GM18870 (cell line): ENCODE measurements at regions not wholly inside any gene's neighbourhood (a gene's known extent, or its start where the extent isn't known, plus 50 kb on each side); places are given as distances from the start of the nearest gene placed in this dataset.
"Not testable (repeated sequence)": the region's sequence is repeated elsewhere in the genome, so short reads cannot be mapped to it uniquely, and the experiment has no call there.

Experiments used
- ATAC-seq: cut with Tn5 transposase; IDR thresholded peaks from one replicate; pipeline ENCODE4 v1.9.1; 2021; ENCODE audit warnings: moderate library complexity; ENCODE audit not compliant: unreplicated experiment

DNA sequence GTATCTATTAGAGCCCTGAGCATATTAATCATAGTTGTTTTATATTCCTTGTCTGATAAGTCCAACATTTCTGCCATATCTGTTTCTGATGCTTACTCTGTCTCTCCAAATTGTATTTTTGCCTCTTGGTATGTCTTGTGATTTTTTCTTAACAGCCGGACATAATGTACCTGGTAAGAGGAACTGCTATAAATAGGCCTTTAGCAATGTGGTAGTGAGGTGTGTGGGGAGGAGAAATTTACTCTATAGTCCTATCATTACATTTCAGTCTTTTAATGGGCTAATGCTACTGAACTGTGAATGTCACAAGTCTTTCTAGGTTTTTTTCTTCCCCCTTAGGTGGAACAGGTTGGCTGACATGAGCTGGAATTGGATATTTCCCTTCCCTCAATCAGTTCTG is 176.1 kb upstream of the FGF10 start:
- ATAC-seq, result no peak

DNA sequence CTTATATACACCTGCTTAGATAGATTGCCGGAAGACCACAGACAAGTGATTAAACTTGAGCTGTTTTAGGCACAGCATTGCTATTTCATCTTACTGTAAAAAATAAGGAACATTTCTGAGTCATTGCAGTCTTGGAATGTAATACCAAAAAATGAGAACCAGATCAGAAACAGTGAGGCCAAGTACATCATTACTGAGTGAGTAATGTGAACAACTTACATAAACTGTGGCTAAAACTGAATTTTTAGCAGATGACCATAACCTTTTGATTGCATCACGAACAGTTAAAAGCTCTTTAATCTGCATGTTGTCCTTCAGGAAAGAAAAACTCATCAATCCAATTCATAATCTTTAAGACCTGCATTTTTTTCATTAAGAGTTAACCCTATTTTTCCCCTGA is 157.1 kb upstream of the FGF10 start:
- no peak for ATAC-seq

DNA sequence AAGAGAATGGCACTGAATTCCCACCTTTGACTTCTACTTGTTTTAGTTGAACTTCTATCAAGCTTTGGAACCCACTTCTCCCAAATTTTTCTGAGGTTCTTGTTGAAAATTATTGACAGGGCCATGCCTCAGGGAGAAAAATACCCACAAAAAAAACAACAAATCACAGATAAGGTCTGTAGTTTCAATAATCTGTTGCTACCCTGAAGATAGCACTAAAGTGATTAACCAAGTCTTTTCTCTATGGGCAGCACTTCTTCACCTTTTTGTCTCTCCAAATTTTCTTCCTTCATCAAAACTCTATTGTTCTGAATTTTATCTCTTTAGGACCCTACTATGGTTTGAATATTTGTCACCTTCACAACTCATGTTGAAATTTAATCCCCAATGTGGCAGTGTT is 154.3 kb upstream of the FGF10 start:
- ATAC-seq, result no peak

DNA sequence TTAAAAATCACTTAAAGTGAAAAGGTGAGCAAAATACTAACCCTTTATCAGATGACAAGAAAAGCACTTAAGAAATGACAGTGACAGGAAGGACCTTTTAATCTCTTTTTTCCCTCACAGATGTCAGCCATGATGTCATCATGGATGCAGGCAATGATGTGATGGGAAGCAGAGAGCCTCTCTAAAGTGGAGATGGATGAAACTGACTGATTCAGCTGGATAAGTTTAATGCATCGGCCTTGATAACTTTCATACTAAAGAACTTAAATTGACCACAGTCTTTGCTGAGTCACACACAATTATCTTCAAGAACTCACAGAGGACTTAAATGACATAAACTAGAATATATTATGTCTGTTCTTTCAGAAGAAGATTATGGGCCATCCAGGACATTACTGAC is 153.2 kb upstream of the FGF10 start:
- ATAC-seq, result no peak

DNA sequence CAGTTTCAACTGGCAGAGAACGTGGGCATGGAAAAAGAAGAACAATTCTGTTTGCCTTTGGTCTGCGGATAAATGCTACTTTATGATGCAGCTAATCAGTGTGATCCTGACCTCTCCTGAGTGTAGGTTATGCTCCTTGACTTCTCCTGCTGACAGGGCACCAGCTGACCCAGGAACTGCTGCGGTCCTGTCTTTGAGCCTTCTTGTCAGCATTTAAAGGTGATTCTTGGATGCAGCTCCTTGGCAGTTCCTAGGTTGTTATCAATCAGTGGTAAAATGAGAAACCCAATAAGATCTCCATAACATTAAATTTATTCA is 150.3 kb upstream of the FGF10 start:
- no peak for ATAC-seq

DNA sequence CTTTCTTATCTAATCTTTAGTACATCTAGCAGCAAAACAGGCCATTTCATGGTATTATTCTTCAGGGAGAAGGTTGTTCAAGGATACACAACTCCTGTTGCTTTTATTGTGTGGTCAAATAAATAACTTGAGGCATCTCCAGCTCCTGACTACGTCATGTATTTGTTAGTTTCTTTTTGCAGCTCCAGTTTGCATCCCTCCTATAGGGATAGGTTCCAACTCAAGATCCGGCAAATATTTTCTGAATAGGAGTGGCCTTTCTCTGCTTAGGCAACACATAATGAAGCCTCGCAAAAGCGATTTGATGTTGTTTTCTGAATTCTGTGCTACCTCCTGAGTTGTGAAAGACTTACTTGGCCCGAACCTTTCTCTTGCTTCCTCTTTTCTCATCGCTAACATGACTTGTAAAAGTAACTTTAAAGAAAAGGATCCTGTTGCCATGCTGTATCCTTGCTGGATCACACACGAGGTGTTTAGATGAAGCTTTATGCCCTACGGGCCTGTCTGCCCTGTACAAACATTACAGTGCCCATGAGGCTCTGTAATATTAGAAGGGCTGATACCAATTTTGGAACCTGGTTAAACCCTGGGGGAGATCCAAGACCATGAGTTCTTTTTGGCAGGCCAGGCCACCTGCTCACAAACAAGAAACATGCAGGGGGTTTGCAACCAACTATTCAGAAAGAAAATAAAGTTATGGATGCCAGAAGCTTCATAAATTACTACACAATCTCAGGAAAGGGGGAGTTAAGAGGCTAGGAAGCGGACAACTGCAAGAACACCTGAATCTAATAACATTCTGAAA is 149.8 kb upstream of the FGF10 start:
- no peak for ATAC-seq

DNA sequence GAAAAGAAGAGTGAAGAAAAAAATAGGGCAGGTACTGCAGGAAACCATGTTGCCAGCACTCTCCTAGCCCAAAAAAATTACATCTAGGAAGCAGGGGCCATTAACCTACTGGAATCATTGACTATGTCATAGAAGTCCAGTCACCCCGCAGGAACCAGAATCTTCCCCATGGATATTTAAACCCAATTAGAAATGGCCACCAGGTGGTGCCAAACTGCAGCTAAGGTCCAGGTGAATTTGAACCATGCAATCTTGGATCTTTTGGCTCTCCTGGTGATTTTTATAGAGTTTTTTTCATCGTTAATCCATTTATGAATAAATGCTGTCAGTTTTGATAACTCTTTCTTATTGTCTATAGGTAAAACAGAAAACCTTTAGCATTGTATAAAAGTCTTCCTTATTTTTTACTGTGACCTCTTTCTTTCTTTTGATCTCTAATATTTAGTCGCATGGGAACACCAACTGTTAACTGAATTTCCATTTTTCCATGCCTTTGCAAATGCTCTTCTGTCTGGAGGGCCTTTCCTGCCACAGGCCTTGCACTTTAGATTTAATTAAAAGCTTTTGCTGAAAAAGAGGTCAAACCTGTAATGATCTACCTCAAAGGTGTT is 147.5 kb upstream of the FGF10 start:
- no peak for ATAC-seq

DNA sequence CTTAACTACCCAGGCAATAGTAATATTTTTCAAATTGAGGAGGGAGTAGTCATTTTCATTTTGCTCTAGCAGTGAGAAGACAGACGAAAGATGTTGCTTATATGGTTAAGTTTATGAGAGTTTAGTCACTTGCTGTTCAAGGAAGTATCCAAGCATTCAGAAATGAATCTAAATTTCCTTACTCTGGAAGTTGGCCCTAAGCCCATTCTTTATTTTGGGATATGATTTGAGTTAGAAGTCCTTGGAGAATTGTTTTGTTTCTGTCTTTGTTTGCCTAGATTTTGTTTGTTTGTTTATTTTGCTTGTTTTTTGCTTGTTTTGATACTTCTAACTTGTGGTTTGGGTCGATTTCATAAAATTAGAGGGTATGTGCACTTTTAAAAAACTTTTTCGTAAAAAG is 146.4 kb upstream of the FGF10 start:
- no peak for ATAC-seq

DNA sequence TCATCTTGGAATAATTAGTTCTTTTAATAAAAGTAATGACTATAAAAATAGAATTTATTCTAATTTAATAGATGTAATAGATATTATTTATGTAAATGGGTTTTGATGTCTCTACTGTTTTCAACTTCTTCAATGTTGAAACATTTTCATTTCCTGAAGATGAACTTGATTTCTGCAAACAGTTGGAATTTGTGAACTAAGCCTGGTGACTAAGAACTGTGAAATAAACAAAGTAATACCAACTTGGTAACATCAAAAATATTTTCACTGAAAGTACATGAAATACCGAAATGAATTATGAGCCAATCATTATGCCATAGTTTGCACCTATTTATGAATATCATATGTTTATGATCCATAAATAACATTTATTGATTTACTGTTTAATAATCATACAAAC is 143.8 kb upstream of the FGF10 start:
- no peak for ATAC-seq

DNA sequence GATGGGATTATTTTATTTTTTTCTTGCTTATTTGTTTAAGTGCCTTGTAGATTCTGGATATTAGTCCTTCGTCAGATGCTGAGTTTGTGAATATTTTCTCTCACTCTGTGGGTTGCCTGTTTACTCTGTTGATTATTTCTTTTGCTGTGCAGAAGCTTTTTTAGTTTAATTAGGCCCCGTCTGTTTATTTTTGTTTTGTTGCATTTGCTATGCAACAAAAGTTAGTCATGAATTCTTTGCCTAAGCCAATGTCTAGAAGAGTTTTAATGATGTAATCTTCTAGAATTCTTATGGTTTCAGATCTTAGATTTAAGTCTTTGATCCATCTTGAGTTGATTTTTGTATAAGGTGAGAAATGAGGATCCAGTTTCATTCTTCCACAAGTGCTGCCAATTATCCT is 142.5 kb upstream of the FGF10 start:
- ATAC-seq, result not testable (repeated sequence)

DNA sequence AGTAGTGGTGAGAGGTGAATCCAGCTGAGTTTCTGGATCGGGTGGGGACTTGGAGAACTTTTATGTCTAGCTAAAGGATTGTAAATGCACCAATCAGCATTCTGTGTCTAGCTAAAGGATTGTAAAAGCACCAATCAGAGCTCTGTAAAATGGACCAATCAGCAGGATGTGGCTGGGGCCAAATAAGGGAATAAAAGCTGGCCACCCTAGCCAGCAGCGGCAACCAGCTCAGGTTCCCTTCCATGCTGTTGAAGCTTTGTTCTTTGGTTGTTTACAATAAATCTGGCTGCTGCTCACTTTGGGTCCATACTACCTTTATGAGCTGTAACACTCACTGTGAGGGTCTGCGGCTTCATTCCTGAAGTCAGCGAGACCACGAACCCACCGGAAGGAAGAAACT is 141.6 kb upstream of the FGF10 start:
- ATAC-seq, result not testable (repeated sequence)

DNA sequence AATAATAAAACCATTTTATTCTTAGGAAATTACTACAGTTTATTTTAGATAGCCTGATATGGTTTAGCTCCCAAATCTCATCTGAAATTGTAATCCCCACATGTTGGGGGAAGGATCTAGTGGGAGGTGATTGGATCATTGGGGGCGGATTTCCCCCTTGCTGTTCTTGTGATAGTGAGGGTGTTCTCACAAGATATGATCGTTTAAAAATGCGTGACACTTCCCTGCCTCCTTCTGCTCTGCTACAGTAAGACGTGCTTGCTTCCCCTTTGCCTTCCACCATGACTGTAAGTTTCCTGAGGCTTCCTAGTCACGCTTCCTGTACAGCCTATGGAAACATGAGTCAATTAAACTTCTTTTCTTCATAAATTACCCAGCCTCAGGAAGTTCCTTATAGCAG is 122.4 kb upstream of the FGF10 start:
- no peak for ATAC-seq

DNA sequence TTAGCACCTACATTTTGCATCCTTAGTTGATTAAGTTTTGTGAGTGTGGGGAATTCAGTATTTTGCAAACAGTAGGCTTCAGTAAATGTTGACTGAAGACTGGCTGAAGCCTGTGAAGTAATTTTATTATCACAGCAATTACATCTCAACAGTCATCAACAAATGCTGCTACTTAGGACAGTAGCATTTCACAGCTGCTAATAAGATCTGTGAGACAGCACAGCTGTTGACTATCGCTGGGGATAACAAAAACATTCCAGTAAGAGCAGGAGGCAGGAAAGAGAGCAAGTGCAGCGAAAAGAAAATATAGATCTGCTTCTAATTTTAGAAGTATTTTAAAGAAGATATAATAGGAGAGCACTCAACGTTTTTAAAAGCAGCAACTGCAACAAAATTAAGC is 117.3 kb upstream of the FGF10 start:
- ATAC-seq, result no peak

DNA sequence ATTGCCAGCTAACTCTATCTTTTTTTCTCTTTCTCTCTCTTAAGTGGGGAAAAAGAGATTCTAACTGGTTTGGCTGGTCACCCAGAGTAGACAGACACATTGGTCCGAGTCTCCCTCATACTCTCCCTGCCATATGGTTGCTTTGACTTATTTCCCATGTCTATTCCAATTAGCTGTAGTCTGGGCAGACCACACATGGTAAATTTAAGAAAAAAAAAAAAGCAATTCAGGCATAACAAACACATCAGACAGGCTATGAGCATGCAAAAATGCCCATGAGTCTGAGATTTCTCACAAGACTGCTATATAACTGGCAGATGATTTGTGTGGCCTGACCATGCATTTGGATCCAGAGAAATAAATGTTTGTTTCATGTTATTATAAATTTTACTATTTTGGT is 110.2 kb upstream of the FGF10 start:
- ATAC-seq, result no peak

DNA sequence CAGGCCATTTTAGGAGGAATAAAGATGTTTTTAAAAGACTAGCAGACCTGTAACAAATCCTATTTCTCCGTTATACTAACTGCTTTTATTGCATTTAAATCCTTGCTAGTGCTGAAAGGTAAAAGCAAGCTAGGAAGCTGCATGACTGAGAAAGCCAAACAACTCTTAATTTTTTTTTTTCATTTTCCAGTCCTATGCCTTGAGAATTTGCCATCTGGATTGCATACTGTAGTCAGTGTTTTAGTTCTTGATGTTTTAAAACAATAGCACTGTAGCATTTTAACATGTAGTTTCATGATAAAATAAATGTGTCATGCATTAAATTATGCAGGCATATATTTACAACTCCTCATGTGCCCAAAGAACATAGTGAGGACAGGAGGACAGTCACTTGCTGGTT is 108.4 kb upstream of the FGF10 start:
- no peak for ATAC-seq

DNA sequence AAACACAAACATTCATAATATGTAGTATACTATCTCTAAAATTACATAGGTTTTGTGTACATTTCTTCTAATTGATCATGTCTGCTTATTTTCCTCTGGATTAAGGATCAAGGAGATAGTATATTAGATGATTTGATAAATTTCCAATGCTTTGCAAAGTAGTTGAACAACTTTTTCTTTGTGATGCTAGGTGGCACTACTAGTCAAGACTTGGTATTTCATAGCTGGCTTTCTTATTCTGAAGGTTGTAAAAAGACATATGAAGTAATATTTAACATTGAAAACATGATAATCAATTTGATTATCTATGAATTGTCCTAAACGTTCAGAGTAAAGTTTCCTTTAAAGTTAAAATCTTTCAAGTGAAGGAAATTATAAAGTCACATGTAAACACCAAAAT is 106.1 kb upstream of the FGF10 start:
- ATAC-seq, result no peak

DNA sequence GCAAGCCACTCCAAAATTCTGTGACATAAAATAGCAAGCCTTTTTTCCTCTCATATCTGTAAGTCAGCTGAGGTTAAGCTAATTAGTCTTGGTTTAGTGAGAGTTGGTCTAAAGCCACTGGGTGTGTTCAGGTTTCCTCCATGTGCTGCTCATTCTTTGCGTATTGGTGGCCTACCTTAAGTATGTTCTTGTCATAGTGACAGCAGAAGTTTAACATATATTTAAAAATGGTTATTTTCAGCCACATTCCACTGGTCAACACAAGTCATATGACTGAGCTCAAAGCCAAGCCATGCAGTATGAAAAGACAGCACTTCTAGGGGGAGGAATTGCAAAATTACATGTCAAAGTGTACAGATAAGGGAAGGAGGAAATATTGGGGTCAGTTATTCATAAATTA is 100.5 kb upstream of the FGF10 start:
- no peak for ATAC-seq

DNA sequence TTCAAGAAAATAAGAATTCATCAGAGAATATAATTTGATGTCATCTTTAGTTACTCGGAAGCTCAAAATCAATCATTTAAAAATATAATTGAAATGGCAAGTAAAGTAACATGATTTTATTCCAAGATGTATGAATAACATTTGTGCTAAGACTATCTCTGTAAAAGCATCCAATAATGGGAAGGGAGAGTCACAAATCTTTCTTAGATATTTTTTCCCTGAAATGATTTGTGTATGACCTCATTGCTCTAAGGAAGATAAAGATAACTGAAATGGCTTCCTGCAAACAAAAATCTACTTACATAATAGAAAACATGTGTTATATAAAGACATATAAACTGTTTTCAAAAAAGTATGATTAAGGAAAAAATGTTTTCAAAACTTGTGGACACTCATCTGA is 97.4 kb upstream of the FGF10 start:
- no peak for ATAC-seq

DNA sequence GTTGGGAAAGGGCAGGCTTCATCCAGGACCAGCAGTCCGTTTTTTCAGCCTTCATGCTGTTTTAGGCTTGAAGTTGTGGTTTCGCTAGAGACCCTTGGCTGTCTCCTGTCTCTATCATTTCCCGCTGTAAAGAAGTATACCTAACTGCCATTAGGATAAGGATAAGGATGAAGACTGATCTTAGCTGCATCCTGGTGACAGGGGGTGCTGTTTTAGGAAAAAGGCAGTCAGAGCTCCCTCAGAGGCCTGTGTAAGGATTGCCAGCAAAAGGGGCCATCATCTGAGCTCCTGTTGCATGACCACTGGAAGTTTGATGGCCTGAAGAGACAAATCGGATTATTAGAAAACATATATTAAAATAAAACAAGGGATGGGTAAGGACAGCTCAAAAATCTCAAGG is 64.8 kb upstream of the FGF10 start:
- ATAC-seq, result no peak

DNA sequence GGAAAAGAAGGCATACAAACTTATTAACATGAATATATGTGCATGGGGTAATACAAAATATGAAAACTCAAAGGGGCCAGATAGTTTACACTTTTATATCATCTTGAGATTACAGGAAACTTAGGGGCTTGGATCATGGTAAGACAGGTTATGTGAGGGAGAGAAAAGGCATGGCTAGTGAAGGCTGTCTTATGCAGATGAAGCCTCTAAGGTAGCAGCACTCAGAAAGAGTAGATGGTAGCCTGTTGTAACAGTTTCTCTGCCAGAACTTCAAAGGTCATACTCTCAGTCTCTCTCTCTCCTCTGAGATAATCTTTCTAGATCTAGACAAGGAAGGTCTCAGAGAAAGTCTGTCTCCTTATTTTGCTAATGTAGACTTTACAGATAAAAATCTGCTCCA is 57.2 kb upstream of the FGF10 start:
- no peak for ATAC-seq

DNA sequence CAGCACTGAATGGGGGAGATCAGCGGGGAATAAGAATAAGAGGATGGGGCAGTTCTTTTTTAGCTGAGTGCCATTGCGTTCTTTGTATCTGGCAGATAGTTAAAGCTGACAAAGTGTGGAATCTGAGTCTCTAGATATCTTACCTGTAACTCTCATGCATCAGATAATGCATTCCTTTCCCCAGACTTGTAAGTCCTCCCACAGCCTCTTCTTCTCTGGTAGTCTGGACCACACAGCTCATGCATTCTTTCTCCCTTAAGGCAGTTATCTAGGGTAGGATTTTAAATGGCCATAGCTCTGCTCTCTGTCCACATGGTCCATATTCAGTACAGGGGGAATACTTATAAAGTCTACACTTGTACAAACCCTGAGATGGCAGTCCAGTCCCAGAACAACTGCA is 54.0 kb upstream of the FGF10 start:
- no peak for ATAC-seq

DNA sequence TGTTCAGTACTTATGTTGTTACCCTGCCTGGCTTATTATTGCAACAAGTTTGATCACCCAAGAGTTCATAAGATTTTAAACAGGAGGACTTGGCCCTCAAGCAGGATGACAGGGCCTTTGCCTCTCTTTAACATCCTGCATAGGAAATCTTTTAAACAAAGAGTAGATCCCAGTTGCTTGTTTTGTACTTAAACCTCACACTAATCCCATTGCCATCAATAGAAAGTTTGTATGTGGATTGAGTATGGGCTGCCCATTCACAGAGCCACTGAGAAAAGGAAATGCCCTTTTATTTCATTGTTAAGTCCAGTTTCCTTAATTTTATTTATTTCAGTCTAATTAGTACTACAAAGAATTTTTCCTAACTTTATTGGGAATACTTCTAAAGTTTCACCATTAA is 52.2 kb upstream of the FGF10 start:
- no peak for ATAC-seq

DNA sequence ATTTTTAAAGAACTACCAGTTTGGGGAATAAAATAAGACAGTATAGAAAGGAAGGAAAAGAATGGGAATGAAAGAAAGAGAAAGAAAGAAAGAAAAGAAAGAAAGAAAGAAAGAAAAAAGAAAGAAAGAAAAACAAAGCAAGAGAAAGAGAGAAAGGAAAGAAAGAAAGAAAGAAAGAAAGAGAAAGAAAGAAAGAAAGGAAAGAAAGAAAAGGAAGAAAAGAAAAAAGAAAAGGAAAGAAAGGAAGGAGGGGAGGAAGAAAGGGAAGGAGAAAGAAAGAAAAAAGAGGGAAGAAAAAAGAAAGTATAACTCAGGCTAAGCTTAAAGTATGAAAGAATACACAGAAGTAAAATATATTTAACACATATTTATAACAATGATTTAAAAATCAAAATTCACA is 51.0 kb upstream of the FGF10 start:
- no peak for ATAC-seq
